Stimulated activated CD4-positive, alpha-beta T cell treated with anti-CD3 and anti-CD28 coated beads, Interleukin-4, amount 100 ng/mL, for 1 hour (primary cell): ENCODE measurements at regions not wholly inside any gene's neighbourhood (a gene's known extent, or its start where the extent isn't known, plus 50 kb on each side); places are given as distances from the start of the nearest gene placed in this dataset.

Experiments used
- DNase-seq: peaks from one replicate; pipeline ENCODE4 v3.0.0-alpha.2; 2020

- peak; percentile 69 for DNase-seq
Measured at GRCh38 chr13:29923554-29924481, 73.4 kb upstream of the UBL3 start.

GRCh38 chr13:29922896-29923295 is 72.5 kb upstream of the UBL3 start:
- DNase-seq = no peak

- no peak for DNase-seq
Measured at GRCh38 chr13:29922281-29922821, 71.9 kb upstream of the UBL3 start.

- no peak for DNase-seq
Measured at GRCh38 chr13:29921542-29921941, 71.1 kb upstream of the UBL3 start.

- DNase-seq = no peak
Measured at GRCh38 chr13:29920025-29920643, 69.7 kb upstream of the UBL3 start.

- no peak for DNase-seq
Measured at GRCh38 chr13:29918845-29919244, 68.4 kb upstream of the UBL3 start.

GRCh38 chr13:29917650-29918049 is 67.2 kb upstream of the UBL3 start:
- no peak for DNase-seq

- no peak for DNase-seq
Measured at GRCh38 chr13:29914581-29914980, 64.2 kb upstream of the UBL3 start.

GRCh38 chr13:29911781-29912418 is 61.5 kb upstream of the UBL3 start:
- DNase-seq = no peak

GRCh38 chr13:29909975-29910674 is 59.7 kb upstream of the UBL3 start:
- no peak for DNase-seq

- DNase-seq = no peak
Measured at GRCh38 chr13:29909081-29909730, 58.8 kb upstream of the UBL3 start.

- DNase-seq = no peak
Measured at GRCh38 chr13:29908416-29909080, 58.1 kb upstream of the UBL3 start.

GRCh38 chr13:29907670-29908069 is 57.3 kb upstream of the UBL3 start:
- DNase-seq = no peak

- no peak for DNase-seq
Measured at GRCh38 chr13:29906432-29907011, 56.1 kb upstream of the UBL3 start.

- DNase-seq = no peak
Measured at GRCh38 chr13:29905845-29906244, 55.4 kb upstream of the UBL3 start.

- no peak for DNase-seq
Measured at GRCh38 chr13:29903996-29904395, 53.6 kb upstream of the UBL3 start.

GRCh38 chr13:29903543-29903942 is 53.1 kb upstream of the UBL3 start:
- DNase-seq = no peak

- no peak for DNase-seq
Measured at GRCh38 chr13:29902632-29903305, 52.4 kb upstream of the UBL3 start.

GRCh38 chr13:29901710-29902631 is 51.6 kb upstream of the UBL3 start:
- DNase-seq = peak; percentile 27
